HEK293T (cell line): ENCODE measurements at regions not wholly inside any gene's neighbourhood (a gene's known extent, or its start where the extent isn't known, plus 50 kb on each side); places are given as distances from the start of the nearest gene placed in this dataset.

Experiments
- BHLHE40 ChIP-seq: fragments of 450-650 bp; IDR thresholded peaks from 2 replicates; pipeline ENCODE4 v1.6.1; 2016; ENCODE audit warnings: mild to moderate bottlenecking, moderate library complexity, borderline replicate concordance
- ELF4 ChIP-seq: fragments of 450-650 bp; IDR thresholded peaks from 2 replicates; pipeline ENCODE4 v1.6.1; 2017; ENCODE audit warnings: antibody characterized with exemption
- FOXA1 ChIP-seq: fragments of 450-650 bp; IDR thresholded peaks from 2 replicates; pipeline ENCODE4 v1.6.1; 2016; ENCODE audit warnings: mild to moderate bottlenecking
- FOXK2 ChIP-seq: fragments of 450-650 bp; IDR thresholded peaks from 2 replicates; pipeline ENCODE4 v1.6.1; 2016; ENCODE audit warnings: mild to moderate bottlenecking
- FOXM1 ChIP-seq: fragments of 450-650 bp; IDR thresholded peaks from 2 replicates; pipeline ENCODE4 v1.6.1; 2017; ENCODE audit warnings: mild to moderate bottlenecking, borderline replicate concordance
- HDGF ChIP-seq: fragments of 450-650 bp; IDR thresholded peaks from 2 replicates; pipeline ENCODE4 v1.6.1; 2017; ENCODE audit warnings: antibody characterized with exemption, borderline replicate concordance
- L3MBTL2 ChIP-seq: fragments of 450-650 bp; conservative IDR thresholded peaks from 2 replicates; pipeline ENCODE4 v1.6.1; 2016; ENCODE audit warnings: mild to moderate bottlenecking
- PKNOX1 ChIP-seq: fragments of 450-650 bp; IDR thresholded peaks from 2 replicates; pipeline ENCODE4 v1.6.1; 2016
- SUZ12 ChIP-seq: fragments of 450-650 bp; IDR thresholded peaks from 2 replicates; pipeline ENCODE4 v1.6.1; 2016; ENCODE audit warnings: mild to moderate bottlenecking
- TARDBP ChIP-seq: fragments of 450-650 bp; IDR thresholded peaks from 2 replicates; pipeline ENCODE4 v1.6.1; 2016

DNA sequence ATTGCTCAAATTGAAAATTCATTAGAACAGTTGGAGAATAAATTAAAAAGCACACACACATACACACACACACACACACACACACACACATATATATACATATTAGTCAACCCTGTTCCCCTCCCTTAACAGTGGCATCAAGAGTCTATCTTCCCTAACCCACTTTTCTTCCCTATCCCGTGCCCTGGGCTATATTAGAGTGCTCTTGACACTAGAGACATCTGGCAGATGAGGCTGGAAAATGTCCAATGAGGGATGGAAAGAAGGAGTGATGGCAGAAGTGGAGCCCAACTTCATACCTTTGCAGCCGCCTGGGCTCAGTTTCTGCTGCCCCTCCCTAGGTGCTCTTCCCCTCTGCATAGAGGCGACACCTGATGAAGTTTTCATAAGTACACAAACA is 172.4 kb upstream of the NUDT4 start:
- TF ChIP-seq L3MBTL2 (no peak), HDGF (no peak), FOXA1 (no peak), TARDBP (no peak), PKNOX1 (no peak), FOXM1 (no peak), SUZ12 (no peak), BHLHE40 (no peak), FOXK2 (no peak), ELF4 (no peak)
